ENCODE measurements at regions not wholly inside any gene's neighbourhood (a gene's known extent, or its start where the extent isn't known, plus 50 kb on each side); places are given as distances from the start of the nearest gene placed in this dataset.

DNA sequence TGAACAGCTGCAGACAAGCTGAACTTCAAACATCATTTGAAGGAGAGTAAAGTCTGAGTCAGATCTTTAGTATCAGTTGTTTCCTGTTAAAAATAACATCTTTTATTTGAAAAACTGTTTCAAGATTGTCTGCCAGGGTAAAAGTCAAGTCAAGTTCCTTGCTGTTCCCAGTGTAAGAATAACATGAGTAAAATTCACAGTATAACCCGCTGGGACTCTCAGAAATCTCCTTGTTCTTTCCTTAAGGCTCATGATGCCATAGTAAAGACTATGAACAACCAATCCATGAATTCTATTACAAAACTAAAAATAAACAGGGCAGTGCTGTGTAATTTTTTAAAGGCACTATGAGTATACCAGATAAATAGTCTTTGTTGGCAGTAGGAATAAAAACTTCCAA is 112.9 kb downstream of the IRS2 start:
- no peaks in the 10 kb centered on the region for H3K9me3 ChIP-seq (ENCODE audit: control insufficient read depth, insufficient read depth, low read length)
- no peak overlapping the region for H3K27ac ChIP-seq (ENCODE audit: low read depth, low read length)
- H3K36me3 ChIP-seq (ENCODE audit: control insufficient read depth, insufficient read depth, low read length): no peaks in the 10 kb centered on the region
- no peaks in the 10 kb centered on the region for H3K27me3 ChIP-seq (ENCODE audit: control insufficient read depth, insufficient read depth, low read length)
- H3K4me1 ChIP-seq (ENCODE audit: control insufficient read depth, insufficient read depth, low read length): peaks cover 10% of the 10 kb centered on the region
- DNase-seq (ENCODE audit: low read depth in 4 of 6, low spot score in 6 of 6): peak in 1 of 6 donors; percentile 41
- H3K4me3 ChIP-seq (ENCODE audit: low read depth, low read length): no peak overlapping the region
- WGBS (ENCODE audit: insufficient coverage): no CpG with 5 or more reads among the region's 1 CpG

DNA sequence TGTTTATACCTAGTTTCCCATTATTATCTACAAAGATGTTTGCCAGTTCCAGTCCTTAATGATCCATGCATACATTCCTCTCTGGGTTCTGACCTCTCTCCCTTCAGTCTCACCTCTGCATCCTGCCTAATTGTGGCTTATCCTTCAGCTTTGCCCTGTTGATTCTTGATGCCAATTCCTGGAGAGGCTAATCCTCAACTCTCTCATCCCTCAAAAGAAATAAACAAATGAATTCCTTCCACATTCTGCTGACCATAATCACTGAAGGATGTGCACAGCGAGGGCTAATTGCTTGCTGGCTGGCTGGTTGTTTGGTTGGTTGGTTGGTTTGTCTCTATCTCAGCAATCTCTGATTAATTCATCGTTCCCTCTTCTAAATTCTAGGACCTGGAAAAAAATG is 113.8 kb downstream of the IRS2 start:
- no CpG with 5 or more reads among the region's 2 CpGs for WGBS (ENCODE audit: insufficient coverage)
- no peak for DNase-seq (ENCODE audit: low read depth in 4 of 6, low spot score in 6 of 6)
- no peak overlapping the region for H3K4me3 ChIP-seq (ENCODE audit: low read depth, low read length)
- peaks cover 10% of the 10 kb centered on the region for H3K4me1 ChIP-seq (ENCODE audit: control insufficient read depth, insufficient read depth, low read length)
- H3K9me3 ChIP-seq (ENCODE audit: control insufficient read depth, insufficient read depth, low read length): no peaks in the 10 kb centered on the region
- H3K27me3 ChIP-seq (ENCODE audit: control insufficient read depth, insufficient read depth, low read length): no peaks in the 10 kb centered on the region
- no peak overlapping the region for H3K27ac ChIP-seq (ENCODE audit: low read depth, low read length)
- H3K36me3 ChIP-seq (ENCODE audit: control insufficient read depth, insufficient read depth, low read length): no peaks in the 10 kb centered on the region

DNA sequence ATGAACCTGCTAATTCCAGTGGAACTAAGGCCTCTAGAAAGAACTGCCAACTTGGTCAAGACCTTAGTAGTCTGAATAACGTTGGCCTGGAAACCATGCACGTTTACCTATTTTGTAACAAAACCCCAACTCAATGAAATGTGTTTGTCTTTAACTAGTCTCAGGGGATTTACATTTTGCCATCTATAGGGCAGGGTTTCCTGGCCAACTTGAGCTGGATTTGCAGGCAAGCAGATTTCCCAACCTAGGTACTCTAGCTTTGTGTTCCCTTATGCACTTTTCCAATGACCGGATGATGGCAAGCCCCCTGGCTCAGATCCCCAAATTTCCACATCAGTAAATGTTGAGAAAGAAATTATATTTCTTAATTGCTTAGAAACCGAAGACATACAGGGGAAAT is 114.5 kb downstream of the IRS2 start:
- WGBS (ENCODE audit: insufficient coverage): no CpG with 5 or more reads among the region's 4 CpGs
- peaks cover 10% of the 10 kb centered on the region for H3K4me1 ChIP-seq (ENCODE audit: control insufficient read depth, insufficient read depth, low read length)
- peak in 1 of 6 donors; percentile 34 for DNase-seq (ENCODE audit: low read depth in 4 of 6, low spot score in 6 of 6)
- no peak overlapping the region for H3K27ac ChIP-seq (ENCODE audit: low read depth, low read length)
- no peaks in the 10 kb centered on the region for H3K27me3 ChIP-seq (ENCODE audit: control insufficient read depth, insufficient read depth, low read length)
- no peak overlapping the region for H3K4me3 ChIP-seq (ENCODE audit: low read depth, low read length)
- H3K36me3 ChIP-seq (ENCODE audit: control insufficient read depth, insufficient read depth, low read length): no peaks in the 10 kb centered on the region
- no peaks in the 10 kb centered on the region for H3K9me3 ChIP-seq (ENCODE audit: control insufficient read depth, insufficient read depth, low read length)

DNA sequence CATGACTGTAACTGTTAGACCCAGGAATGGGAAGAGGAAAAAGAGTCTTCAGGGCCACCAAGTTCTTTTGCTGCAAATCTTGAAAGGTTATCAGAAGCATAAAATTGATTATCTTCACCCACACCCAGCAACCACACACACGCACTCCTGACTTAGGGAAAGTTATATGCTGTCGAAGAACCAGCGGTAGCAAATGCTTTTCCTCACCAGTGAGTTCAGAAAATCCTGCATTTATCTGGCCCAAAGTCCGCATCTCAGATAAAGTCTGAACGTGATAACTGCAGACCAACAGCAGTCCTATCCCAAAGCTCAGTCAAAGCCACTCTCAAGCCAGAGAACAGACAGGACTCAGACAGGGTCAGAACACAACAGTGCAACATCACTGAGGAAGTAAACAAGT is 115.6 kb downstream of the IRS2 start:
- 94% methylated on average over 5 of the region's 5 CpGs for WGBS (ENCODE audit: insufficient coverage)
- no peak overlapping the region for H3K27ac ChIP-seq (ENCODE audit: low read depth, low read length)
- H3K36me3 ChIP-seq (ENCODE audit: control insufficient read depth, insufficient read depth, low read length): no peaks in the 10 kb centered on the region
- H3K27me3 ChIP-seq (ENCODE audit: control insufficient read depth, insufficient read depth, low read length): peaks cover 3% of the 10 kb centered on the region
- peaks cover 11% of the 10 kb centered on the region for H3K4me1 ChIP-seq (ENCODE audit: control insufficient read depth, insufficient read depth, low read length)
- H3K4me3 ChIP-seq (ENCODE audit: low read depth, low read length): no peak overlapping the region
- no peaks in the 10 kb centered on the region for H3K9me3 ChIP-seq (ENCODE audit: control insufficient read depth, insufficient read depth, low read length)
- no peak for DNase-seq (ENCODE audit: low read depth in 4 of 6, low spot score in 6 of 6)

DNA sequence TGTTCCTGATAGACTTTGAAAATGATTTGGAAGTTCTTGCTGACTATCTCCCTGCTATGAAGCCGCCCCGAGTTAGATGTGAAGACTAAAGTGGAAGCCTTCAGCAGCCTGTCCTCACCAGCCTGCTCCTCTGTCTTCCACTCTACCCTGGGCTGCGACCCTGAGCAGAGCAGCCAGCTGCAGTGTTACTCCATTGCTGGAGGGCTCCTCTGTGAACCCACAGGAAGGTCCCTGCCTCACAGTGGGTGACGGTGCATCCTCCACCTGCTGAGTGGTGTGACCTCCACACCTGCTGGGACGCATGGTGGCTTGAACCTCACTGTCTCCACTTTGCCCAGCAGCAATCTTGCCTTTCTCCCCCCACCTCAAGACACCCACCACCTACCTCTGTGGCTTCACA is 116.4 kb downstream of the IRS2 start:
- peaks cover 3% of the 10 kb centered on the region for H3K27me3 ChIP-seq (ENCODE audit: control insufficient read depth, insufficient read depth, low read length)
- H3K36me3 ChIP-seq (ENCODE audit: control insufficient read depth, insufficient read depth, low read length): no peaks in the 10 kb centered on the region
- peaks cover 17% of the 10 kb centered on the region for H3K4me1 ChIP-seq (ENCODE audit: control insufficient read depth, insufficient read depth, low read length)
- no peak for DNase-seq (ENCODE audit: low read depth in 4 of 6, low spot score in 6 of 6)
- 79% methylated on average over 5 of the region's 5 CpGs for WGBS (ENCODE audit: insufficient coverage)
- H3K9me3 ChIP-seq (ENCODE audit: control insufficient read depth, insufficient read depth, low read length): no peaks in the 10 kb centered on the region
- no peak overlapping the region for H3K27ac ChIP-seq (ENCODE audit: low read depth, low read length)
- H3K4me3 ChIP-seq (ENCODE audit: low read depth, low read length): no peak overlapping the region

DNA sequence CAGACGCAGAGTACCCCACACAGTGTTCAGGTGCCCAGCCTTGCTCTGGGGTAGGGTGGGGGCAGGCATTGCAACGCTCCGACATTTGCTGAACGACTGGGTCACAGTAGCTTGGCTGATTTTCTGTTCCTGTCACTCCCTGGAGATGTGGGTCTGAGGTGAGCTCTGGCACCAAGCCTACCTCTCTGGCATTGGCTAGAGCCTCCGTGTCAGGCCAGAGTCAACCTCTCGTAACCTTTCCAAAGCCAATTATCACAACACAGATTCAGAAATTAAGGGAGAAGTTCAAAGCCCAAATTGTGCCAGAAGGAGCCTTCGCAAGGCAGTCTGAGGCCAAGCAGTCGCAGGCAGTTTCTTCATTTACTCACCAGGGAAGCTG is 117.2 kb downstream of the IRS2 start:
- H3K27me3 ChIP-seq (ENCODE audit: control insufficient read depth, insufficient read depth, low read length): peaks cover 3% of the 10 kb centered on the region
- 76% methylated on average over 4 of the region's 8 CpGs for WGBS (ENCODE audit: insufficient coverage)
- H3K27ac ChIP-seq (ENCODE audit: low read depth, low read length): no peak overlapping the region
- no peaks in the 10 kb centered on the region for H3K36me3 ChIP-seq (ENCODE audit: control insufficient read depth, insufficient read depth, low read length)
- no peaks in the 10 kb centered on the region for H3K9me3 ChIP-seq (ENCODE audit: control insufficient read depth, insufficient read depth, low read length)
- peaks cover 17% of the 10 kb centered on the region for H3K4me1 ChIP-seq (ENCODE audit: control insufficient read depth, insufficient read depth, low read length)
- DNase-seq (ENCODE audit: low read depth in 4 of 6, low spot score in 6 of 6): peak in 1 of 6 donors; percentile 37
- H3K4me3 ChIP-seq (ENCODE audit: low read depth, low read length): no peak overlapping the region

DNA sequence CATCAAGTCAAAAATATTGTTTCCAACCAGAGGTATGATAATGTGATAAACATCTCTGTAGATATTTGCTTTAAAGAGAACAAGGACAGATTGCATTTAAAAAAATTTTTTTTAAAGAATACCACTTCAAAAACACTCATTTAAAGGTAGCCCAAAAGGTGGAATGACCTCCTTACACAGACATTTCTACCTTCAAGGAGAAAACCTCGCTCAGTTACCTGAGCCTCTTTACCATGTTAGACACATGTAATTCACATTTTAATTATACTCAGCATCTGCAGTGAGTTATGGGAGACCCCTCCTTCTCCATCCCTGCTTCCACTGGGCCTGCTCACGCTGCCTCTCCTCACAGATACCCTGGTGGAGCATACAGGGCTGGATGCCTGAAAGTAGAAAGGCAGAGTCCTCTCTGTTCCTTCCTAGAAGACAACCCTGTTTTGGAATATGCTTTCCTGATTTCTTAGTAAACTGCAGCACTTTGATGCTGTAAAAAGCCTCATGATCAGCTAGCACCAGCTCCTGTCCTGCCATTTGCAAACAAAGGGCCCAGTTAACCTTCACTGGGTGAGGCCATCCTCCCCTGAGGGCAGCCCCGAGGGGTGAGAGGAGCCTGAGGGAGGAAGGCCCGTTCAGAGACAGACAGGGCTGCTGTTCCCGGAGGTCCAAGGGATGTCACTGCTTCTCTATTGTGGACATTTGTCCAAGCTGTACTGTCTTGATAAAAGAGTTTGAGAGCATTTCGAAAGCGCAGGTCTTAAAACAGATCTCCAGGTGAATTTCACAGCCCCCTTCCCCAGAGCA is 117.8 kb downstream of the IRS2 start:
- Histone ChIP-seq H3K36me3 (ENCODE audit: control insufficient read depth, insufficient read depth, low read length) (no peaks in the 10 kb centered on the region), H3K27ac (ENCODE audit: low read depth, low read length) (no peak overlapping the region), H3K9me3 (ENCODE audit: control insufficient read depth, insufficient read depth, low read length) (no peaks in the 10 kb centered on the region), H3K4me3 (ENCODE audit: low read depth, low read length) (no peak overlapping the region), H3K27me3 (ENCODE audit: control insufficient read depth, insufficient read depth, low read length) (peaks cover 3% of the 10 kb centered on the region), H3K4me1 (ENCODE audit: control insufficient read depth, insufficient read depth, low read length) (peaks cover 17% of the 10 kb centered on the region)
- WGBS (ENCODE audit: insufficient coverage): 61% methylated on average over 5 of the region's 7 CpGs
- DNase-seq (ENCODE audit: low read depth in 4 of 6, low spot score in 6 of 6): no peak

DNA sequence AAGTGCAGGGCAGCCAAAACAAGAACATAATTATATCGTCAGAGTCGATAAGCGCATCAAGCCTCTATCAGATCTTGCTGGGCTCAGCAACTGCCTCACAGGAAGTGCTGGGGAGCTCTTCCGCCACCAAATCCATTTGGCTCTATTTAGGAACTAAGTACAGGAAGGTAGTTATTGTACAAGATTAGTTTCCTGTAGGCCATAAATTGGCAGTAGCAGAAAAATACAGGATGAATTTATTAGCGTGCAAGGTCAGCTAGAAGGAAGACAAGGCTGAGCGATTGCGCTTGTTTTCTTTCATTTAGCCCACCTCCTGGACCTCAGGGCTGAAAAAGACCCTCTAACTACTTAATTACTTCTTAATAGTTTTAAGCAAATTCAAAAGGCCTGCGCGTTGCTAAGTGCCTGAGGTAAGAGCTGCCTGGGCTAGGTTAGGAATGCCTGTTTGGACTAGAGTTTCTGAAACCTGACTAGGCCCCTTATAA is 118.5 kb downstream of the IRS2 start:
- Histone ChIP-seq H3K27ac (ENCODE audit: low read depth, low read length) (no peak overlapping the region), H3K36me3 (ENCODE audit: control insufficient read depth, insufficient read depth, low read length) (no peaks in the 10 kb centered on the region), H3K27me3 (ENCODE audit: control insufficient read depth, insufficient read depth, low read length) (peaks cover 3% of the 10 kb centered on the region), H3K4me1 (ENCODE audit: control insufficient read depth, insufficient read depth, low read length) (peaks cover 17% of the 10 kb centered on the region), H3K9me3 (ENCODE audit: control insufficient read depth, insufficient read depth, low read length) (no peaks in the 10 kb centered on the region), H3K4me3 (ENCODE audit: low read depth, low read length) (no peak overlapping the region)
- WGBS (ENCODE audit: insufficient coverage): 58% methylated on average over 5 of the region's 9 CpGs
- DNase-seq (ENCODE audit: low read depth in 4 of 6, low spot score in 6 of 6): peak in 2 of 6 donors; percentile 33 to 53

DNA sequence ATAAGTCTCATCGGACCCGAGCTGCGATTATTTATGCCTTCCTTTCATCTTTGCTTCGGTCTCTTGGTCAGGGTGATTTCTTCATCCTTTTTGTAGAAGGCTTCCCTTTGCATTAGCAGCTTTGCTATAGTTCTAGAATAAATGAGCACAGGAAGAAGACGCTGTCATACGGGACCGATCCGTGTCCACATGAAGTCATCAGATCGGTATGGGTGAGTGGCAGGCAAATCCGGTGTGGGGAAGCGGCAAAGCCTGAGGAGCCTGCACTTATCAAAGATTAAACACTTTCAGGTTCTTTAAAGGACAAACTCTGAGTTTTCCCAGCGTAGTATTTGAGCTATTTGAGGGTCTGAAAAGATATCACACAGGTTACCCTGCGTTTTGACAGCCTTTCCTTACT is 119.3 kb downstream of the IRS2 start:
- H3K4me3 ChIP-seq (ENCODE audit: low read depth, low read length): no peak overlapping the region
- H3K27me3 ChIP-seq (ENCODE audit: control insufficient read depth, insufficient read depth, low read length): peaks cover 3% of the 10 kb centered on the region
- no peak overlapping the region for H3K27ac ChIP-seq (ENCODE audit: low read depth, low read length)
- H3K36me3 ChIP-seq (ENCODE audit: control insufficient read depth, insufficient read depth, low read length): no peaks in the 10 kb centered on the region
- no peak for DNase-seq (ENCODE audit: low read depth in 4 of 6, low spot score in 6 of 6)
- no peaks in the 10 kb centered on the region for H3K9me3 ChIP-seq (ENCODE audit: control insufficient read depth, insufficient read depth, low read length)
- H3K4me1 ChIP-seq (ENCODE audit: control insufficient read depth, insufficient read depth, low read length): peaks cover 17% of the 10 kb centered on the region
- WGBS (ENCODE audit: insufficient coverage): 67% methylated on average over 3 of the region's 13 CpGs

DNA sequence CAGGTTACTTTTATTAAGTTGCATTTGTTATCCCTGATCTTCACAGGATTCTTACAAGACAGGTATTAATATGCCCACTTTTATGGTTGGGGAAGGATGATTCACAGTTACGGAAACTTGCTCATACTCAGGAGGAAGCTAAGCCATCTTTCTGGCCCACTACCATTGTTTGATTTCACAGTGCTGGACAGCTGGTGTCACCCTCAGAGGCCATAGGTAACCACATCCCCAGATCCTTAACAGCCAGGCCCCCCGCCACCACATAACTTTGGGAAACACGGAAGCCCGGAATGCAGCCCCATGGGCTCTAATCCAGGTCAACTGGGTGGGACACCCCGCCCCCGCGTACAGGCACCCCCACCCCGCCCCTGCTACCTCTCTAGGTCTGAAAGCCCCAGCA is 119.7 kb downstream of the IRS2 start:
- Histone ChIP-seq H3K36me3 (ENCODE audit: control insufficient read depth, insufficient read depth, low read length) (no peaks in the 10 kb centered on the region), H3K9me3 (ENCODE audit: control insufficient read depth, insufficient read depth, low read length) (no peaks in the 10 kb centered on the region), H3K4me1 (ENCODE audit: control insufficient read depth, insufficient read depth, low read length) (peaks cover 17% of the 10 kb centered on the region), H3K27me3 (ENCODE audit: control insufficient read depth, insufficient read depth, low read length) (peaks cover 3% of the 10 kb centered on the region), H3K27ac (ENCODE audit: low read depth, low read length) (no peak overlapping the region), H3K4me3 (ENCODE audit: low read depth, low read length) (no peak overlapping the region)
- no peak for DNase-seq (ENCODE audit: low read depth in 4 of 6, low spot score in 6 of 6)
- 100% methylated on average over 1 of the region's 8 CpGs for WGBS (ENCODE audit: insufficient coverage)
